ENCODE measurements at regions not wholly inside any gene's neighbourhood (a gene's known extent, or its start where the extent isn't known, plus 50 kb on each side); places are given as distances from the start of the nearest gene placed in this dataset.

DNA sequence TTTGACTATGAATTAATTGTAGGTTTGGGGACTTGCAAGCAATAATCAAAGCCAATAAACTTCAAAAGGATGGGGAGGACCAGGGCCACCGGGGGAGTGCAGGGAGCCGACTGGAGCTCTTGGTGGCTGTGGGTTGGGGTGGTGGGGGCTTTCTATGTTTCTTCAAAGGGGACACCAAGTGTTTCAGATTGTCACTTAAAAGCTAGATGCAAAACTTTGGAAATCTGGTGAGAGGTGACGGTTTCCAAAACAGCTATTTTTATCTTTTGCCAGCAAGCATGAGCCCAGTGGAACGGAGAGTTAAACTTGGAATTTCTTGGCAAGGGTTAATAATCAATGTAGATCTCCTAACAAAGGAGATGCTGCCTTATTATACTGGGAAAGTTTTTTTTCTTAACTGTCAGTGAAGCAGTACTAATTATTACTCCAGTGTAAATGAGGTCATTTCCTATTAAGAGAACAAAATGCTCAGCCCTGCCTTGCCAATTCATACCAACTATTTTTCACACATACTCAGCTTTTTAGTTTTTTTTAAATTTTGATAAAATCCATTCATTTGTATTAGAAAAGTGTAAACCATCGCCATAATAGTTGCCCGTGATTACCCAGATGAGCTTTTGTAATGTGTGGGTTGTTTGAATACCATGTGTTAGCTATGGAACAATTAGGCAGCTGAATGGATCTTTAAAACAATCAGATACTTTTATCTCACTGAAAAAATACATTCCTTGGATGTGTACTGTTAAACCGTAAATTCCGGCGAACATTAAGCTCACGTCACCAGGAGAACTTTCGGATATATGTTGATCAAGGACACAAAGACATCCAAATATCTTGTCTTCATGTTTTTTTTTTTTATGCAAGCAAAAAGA is 95.9 kb upstream of the ZNF536 start:
- H3K4me1 Mint-ChIP-seq: no peaks in the 10 kb centered on the region

DNA sequence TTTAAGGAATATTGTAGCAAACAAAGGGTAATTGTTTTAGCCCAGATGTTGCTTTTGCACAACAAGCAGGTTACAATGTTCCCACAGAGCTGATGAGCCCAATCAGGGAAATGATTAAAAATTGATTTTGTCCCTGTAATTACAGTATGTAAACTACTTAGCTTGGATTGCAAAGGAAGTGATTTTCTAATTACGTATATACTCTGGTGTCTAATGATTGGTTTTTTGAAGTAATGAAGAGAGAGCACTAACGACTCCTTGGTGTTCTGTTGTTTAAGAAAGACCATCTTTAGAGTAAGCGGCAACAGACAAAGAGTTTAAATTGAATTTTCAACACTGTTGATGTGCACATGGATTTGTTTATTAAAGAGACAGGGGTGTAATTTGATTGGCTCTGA is 95.3 kb upstream of the ZNF536 start:
- Mint-ChIP-seq H3K27ac (no peak overlapping the region), H3K4me1 (no peaks in the 10 kb centered on the region), H3K27me3 (ENCODE audit: low read depth in 2 of 2) (peaks cover 3 to 12% of the 10 kb centered on the region in 2 donors), H3K36me3 (no peaks in the 10 kb centered on the region), H3K9me3 (peaks cover 2 to 3% of the 10 kb centered on the region in 2 donors), H3K4me3 (no peak overlapping the region)
- Histone ChIP-seq H3K4me3 (ENCODE audit: low read length) (no peak overlapping the region), H3K27me3 (ENCODE audit: control insufficient read depth, insufficient read depth, low read length) (no peaks in the 10 kb centered on the region), H3K27ac (ENCODE audit: low read length) (no peak overlapping the region), H3K4me1 (ENCODE audit: control insufficient read depth, insufficient read depth, low read length) (no peaks in the 10 kb centered on the region), H3K36me3 (ENCODE audit: control insufficient read depth, insufficient read depth, low read length) (no peaks in the 10 kb centered on the region), H3K9me3 (ENCODE audit: control insufficient read depth, insufficient read depth, low read length) (peaks cover 5% of the 10 kb centered on the region)
- intact Hi-C loops (cut with micrococcal nuclease): no loop called here
- TF ChIP-seq, protein P1, sequence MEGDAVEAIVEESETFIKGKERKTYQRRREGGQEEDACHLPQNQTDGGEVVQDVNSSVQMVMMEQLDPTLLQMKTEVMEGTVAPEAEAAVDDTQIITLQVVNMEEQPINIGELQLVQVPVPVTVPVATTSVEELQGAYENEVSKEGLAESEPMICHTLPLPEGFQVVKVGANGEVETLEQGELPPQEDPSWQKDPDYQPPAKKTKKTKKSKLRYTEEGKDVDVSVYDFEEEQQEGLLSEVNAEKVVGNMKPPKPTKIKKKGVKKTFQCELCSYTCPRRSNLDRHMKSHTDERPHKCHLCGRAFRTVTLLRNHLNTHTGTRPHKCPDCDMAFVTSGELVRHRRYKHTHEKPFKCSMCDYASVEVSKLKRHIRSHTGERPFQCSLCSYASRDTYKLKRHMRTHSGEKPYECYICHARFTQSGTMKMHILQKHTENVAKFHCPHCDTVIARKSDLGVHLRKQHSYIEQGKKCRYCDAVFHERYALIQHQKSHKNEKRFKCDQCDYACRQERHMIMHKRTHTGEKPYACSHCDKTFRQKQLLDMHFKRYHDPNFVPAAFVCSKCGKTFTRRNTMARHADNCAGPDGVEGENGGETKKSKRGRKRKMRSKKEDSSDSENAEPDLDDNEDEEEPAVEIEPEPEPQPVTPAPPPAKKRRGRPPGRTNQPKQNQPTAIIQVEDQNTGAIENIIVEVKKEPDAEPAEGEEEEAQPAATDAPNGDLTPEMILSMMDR (IDR thresholded peaks at IDR 0.05): no peak
- ATAC-seq (no peak), DNase-seq (no peak)
- 78% methylated on average over 3 of the region's 3 CpGs for WGBS (ENCODE audit: insufficient coverage)

More for the DNA sequence above, 95.9 kb upstream of the ZNF536 start:
- no peaks in the 10 kb centered on the region for H3K36me3 ChIP-seq (ENCODE audit: control insufficient read depth, insufficient read depth, low read length)
- ATAC-seq (no peak), DNase-seq (no peak)
- H3K27me3 ChIP-seq (ENCODE audit: control insufficient read depth, insufficient read depth, low read length): no peaks in the 10 kb centered on the region
- peaks cover 5% of the 10 kb centered on the region for H3K9me3 ChIP-seq (ENCODE audit: control insufficient read depth, insufficient read depth, low read length)
- TF ChIP-seq, protein P1 (IDR thresholded peaks at IDR 0.05): no peak
- Mint-ChIP-seq H3K9me3 (peaks cover 2 to 3% of the 10 kb centered on the region in 2 donors), H3K36me3 (no peaks in the 10 kb centered on the region), H3K27me3 (ENCODE audit: low read depth in 2 of 2) (peaks cover 3 to 12% of the 10 kb centered on the region in 2 donors), H3K27ac (no peak overlapping the region), H3K4me3 (no peak overlapping the region)
- intact Hi-C loops (cut with micrococcal nuclease): no loop called here
- H3K4me1 ChIP-seq (ENCODE audit: control insufficient read depth, insufficient read depth, low read length): no peaks in the 10 kb centered on the region
- no peak overlapping the region for H3K4me3 ChIP-seq (ENCODE audit: low read length)
- H3K27ac ChIP-seq (ENCODE audit: low read length): no peak overlapping the region
- 73% methylated on average over 11 of the region's 11 CpGs for whole genome bisulfite sequencing (ENCODE audit: insufficient coverage)

DNA sequence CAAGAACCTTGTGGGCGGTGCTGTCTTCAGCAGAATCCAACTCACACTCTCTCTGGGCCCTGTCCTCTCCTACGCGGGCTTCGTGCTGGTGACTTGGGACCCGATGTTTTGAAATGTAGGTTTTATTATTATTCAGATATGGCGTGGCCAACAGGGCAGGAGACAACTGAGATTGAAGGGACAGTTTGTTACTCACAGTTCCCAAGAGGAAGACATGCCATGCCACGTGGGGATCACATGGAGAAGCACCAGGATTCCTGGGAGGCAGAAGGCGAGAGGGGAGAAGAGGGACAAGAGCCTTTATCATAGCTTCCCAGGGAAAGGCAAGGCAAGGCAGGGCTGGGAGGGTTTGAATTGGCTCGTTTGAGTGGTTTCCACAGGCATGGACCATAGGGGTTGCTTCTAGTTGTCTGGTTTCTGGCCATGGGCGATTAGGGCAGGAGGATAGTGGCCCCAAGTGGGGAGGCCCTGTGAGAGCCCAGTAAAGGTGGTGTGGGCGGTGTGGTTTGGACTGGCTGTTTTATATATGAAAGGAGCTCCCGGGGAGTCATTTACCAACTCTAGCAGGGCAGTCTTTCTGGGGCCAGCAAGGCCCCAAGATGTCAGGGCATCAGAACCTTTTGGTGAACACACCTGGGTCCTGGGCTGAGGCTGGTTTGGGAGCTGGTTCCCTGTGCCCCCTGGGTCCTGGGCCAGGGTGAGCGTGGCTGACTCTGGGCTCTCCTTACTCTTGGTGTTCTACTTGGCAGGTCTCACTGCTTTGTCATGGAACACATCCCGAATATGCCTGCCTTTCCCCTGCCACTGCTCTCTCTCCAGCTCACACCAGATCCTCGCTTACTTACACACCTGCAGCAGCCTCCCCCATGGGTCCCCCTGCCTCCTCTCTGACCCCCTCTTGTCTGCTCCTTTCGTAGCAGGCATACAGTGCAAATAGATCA is 94.0 kb upstream of the ZNF536 start:
- no peaks in the 10 kb centered on the region for H3K9me3 Mint-ChIP-seq
- H3K4me3 ChIP-seq (ENCODE audit: low read length): no peak overlapping the region
- H3K27ac ChIP-seq (ENCODE audit: low read length): no peak overlapping the region
- no peaks in the 10 kb centered on the region for H3K36me3 Mint-ChIP-seq
- TF ChIP-seq, protein P1 (IDR thresholded peaks at IDR 0.05): no peak
- peaks cover under 1% of the 10 kb centered on the region for H3K9me3 ChIP-seq (ENCODE audit: control insufficient read depth, insufficient read depth, low read length)
- ATAC-seq: no peak
- H3K4me1 ChIP-seq (ENCODE audit: control insufficient read depth, insufficient read depth, low read length): no peaks in the 10 kb centered on the region
- H3K27ac Mint-ChIP-seq: no peak overlapping the region
- no peaks in the 10 kb centered on the region for H3K36me3 ChIP-seq (ENCODE audit: control insufficient read depth, insufficient read depth, low read length)
- H3K27me3 Mint-ChIP-seq (ENCODE audit: low read depth in 2 of 2): peaks cover 0 to 5% of the 10 kb centered on the region in 2 donors
- no peaks in the 10 kb centered on the region for H3K27me3 ChIP-seq (ENCODE audit: control insufficient read depth, insufficient read depth, low read length)
- no peak overlapping the region for H3K4me3 Mint-ChIP-seq
- WGBS (ENCODE audit: insufficient coverage): 82% methylated on average over 16 of the region's 16 CpGs
- no peak for DNase-seq
- intact Hi-C loops (cut with micrococcal nuclease): no loop called here
- H3K4me1 Mint-ChIP-seq: no peaks in the 10 kb centered on the region
